Keratinocyte (primary cell): ENCODE measurements at regions not wholly inside any gene's neighbourhood (a gene's known extent, or its start where the extent isn't known, plus 50 kb on each side); places are given as distances from the start of the nearest gene placed in this dataset.

Source experiments
- DNase-seq: peaks from one replicate; pipeline ENCODE4 v3.0.0-alpha.2; 2011; ENCODE audit warnings: low read depth, missing footprints, low spot score
- FAIRE-seq: peaks from 2 replicates; lab custom pipeline; 2011; peaks lifted over from hg19 to GRCh38; lab: Jason Lieb, UNC
- H2AFZ ChIP-seq: 2 replicates; pipeline ENCODE4 v1.6.0; 2012; ENCODE audit warnings: low read length, control low read depth, inconsistent platforms; ENCODE audit not compliant: control insufficient read depth
- H3K27ac ChIP-seq: 2 replicates; pipeline ENCODE4 v1.5.1; 2011; ENCODE audit warnings: low read length; ENCODE audit not compliant: control insufficient read depth, insufficient read depth
- H3K27me3 ChIP-seq: 3 replicates; pipeline ENCODE4 v1.6.0; 2011; ENCODE audit warnings: low read length; ENCODE audit not compliant: control insufficient read depth, insufficient read depth; ENCODE audit errors: extremely low read depth
- H3K36me3 ChIP-seq, 2 experiments: 2 replicates in 1 of 2; 3 replicates in 1 of 2; pipeline ENCODE4 v1.5.1; 2011; ENCODE audit warnings: low read length in 2 of 2, mild to moderate bottlenecking in 1 of 2; ENCODE audit not compliant: control insufficient read depth in 2 of 2, insufficient read depth in 2 of 2; ENCODE audit errors: extremely low read depth in 1 of 2
- H3K4me1 ChIP-seq: 3 replicates; pipeline ENCODE4 v1.5.1; 2011; ENCODE audit warnings: low read length; ENCODE audit not compliant: control insufficient read depth, insufficient read depth; ENCODE audit errors: extremely low read depth
- H3K4me2 ChIP-seq: 3 replicates; pipeline ENCODE4 v1.6.0; 2011; ENCODE audit warnings: low read depth, low read length; ENCODE audit not compliant: control insufficient read depth, insufficient read depth; ENCODE audit errors: extremely low read depth
- H3K4me3 ChIP-seq, 3 experiments: fragments of 200-600 bp in 1 of 3; sonication (generic) in 1 of 3; 2 replicates in 2 of 3; 3 replicates in 1 of 3; pipeline ENCODE4 v1.5.1; 2011 to 2016; ENCODE audit warnings: low read length in 3 of 3, mild to moderate bottlenecking in 3 of 3, control low read depth in 2 of 3, inconsistent platforms in 1 of 3, low read depth in 1 of 3, mixed read lengths in 1 of 3, mixed run types in 1 of 3, moderate library complexity in 1 of 3; ENCODE audit not compliant: control insufficient read depth in 2 of 3, insufficient read depth in 2 of 3; ENCODE audit errors: extremely low read depth in 1 of 3
- H3K79me2 ChIP-seq: 2 replicates; pipeline ENCODE4 v1.6.0; 2012; ENCODE audit warnings: low read length; ENCODE audit not compliant: control insufficient read depth, insufficient read depth
- H3K9ac ChIP-seq: 3 replicates; pipeline ENCODE4 v1.6.0; 2011; ENCODE audit warnings: low read length; ENCODE audit not compliant: control insufficient read depth, insufficient read depth; ENCODE audit errors: extremely low read depth
- H3K9me1 ChIP-seq: 3 replicates; pipeline ENCODE4 v1.6.0; 2011; ENCODE audit warnings: low read length; ENCODE audit not compliant: control insufficient read depth, insufficient read depth; ENCODE audit errors: extremely low read depth
- H3K9me3 ChIP-seq: 2 replicates; pipeline ENCODE4 v1.5.1; 2012; ENCODE audit warnings: low read depth, low read length; ENCODE audit not compliant: control insufficient read depth
- H4K20me1 ChIP-seq: 3 replicates; pipeline ENCODE4 v1.6.0; 2011; ENCODE audit warnings: low read length; ENCODE audit not compliant: control insufficient read depth, insufficient read depth; ENCODE audit errors: extremely low read depth
- CTCF ChIP-seq, 3 experiments: IDR thresholded peaks in 1 of 3; conservative IDR thresholded peaks in 1 of 3; optimal IDR thresholded peaks in 1 of 3; 2 replicates in 2 of 3; 3 replicates in 1 of 3; pipeline versions ENCODE3 to v1.5.1; 2011; ENCODE audit warnings: low read length in 3 of 3, mild to moderate bottlenecking in 3 of 3, moderate library complexity in 2 of 3, control low read depth in 1 of 3, inconsistent platforms in 1 of 3; ENCODE audit not compliant: insufficient read depth in 2 of 3; ENCODE audit errors: extremely low read depth in 1 of 3
- EZH2 ChIP-seq: IDR thresholded peaks from one replicate; pipeline ENCODE4 v1.6.1; 2012; ENCODE audit warnings: inconsistent platforms, mild to moderate bottlenecking, low read length, moderate library complexity
- dilution Hi-C: fragments of 300-500 bp; cut with MboI; formaldehyde crosslinking; loops from one replicate; pipeline ENCODE4 v1.7.0; 2020; ENCODE audit warnings: low sequenced_read_pairs; ENCODE audit not compliant: extremely low pct_ligation_motif_present

GRCh38 chr3:72273615-72274014 lies 488.7 kb upstream of the PROK2 start:
- Histone ChIP-seq H4K20me1 (no peaks in the 10 kb centered on the region), H2AFZ (no peak overlapping the region), H3K9me1 (no peaks in the 10 kb centered on the region), H3K4me3 (no peak overlapping the region), H3K79me2 (no peaks in the 10 kb centered on the region), H3K36me3 (no peaks in the 10 kb centered on the region), H3K9ac (no peak overlapping the region), H3K27me3 (peaks cover 11% of the 10 kb centered on the region), H3K9me3 (no peaks in the 10 kb centered on the region), H3K27ac (no peak overlapping the region), H3K4me1 (peaks cover 9% of the 10 kb centered on the region), H3K4me2 (no peak overlapping the region)
- dilution Hi-C loops = no loop called here
- TF ChIP-seq CTCF (optimal IDR thresholded peaks at IDR 0.05 in 1 of 3, IDR thresholded peaks at IDR 0.05 in 1 of 3, conservative IDR thresholded peaks at IDR 0.05 in 1 of 3; ENCODE audit: extremely low read depth in 1 of 3, insufficient read depth in 2 of 3, low read length in 3 of 3) (no peak), EZH2 (no peak)
- FAIRE-seq (no peak), DNase-seq (no peak)

- FAIRE-seq (no peak), DNase-seq (no peak)
- no peaks in the 10 kb centered on the region for H3K79me2 ChIP-seq
- peaks cover 9% of the 10 kb centered on the region for H3K4me1 ChIP-seq
- dilution Hi-C loops = no loop called here
- H3K4me3 ChIP-seq = no peak overlapping the region
- no peaks in the 10 kb centered on the region for H3K9me1 ChIP-seq
- TF ChIP-seq CTCF (optimal IDR thresholded peaks at IDR 0.05 in 1 of 3, IDR thresholded peaks at IDR 0.05 in 1 of 3, conservative IDR thresholded peaks at IDR 0.05 in 1 of 3; ENCODE audit: extremely low read depth in 1 of 3, insufficient read depth in 2 of 3, low read length in 3 of 3) = no peak
- no peak for TF ChIP-seq EZH2
- no peak overlapping the region for H3K9ac ChIP-seq
- no peaks in the 10 kb centered on the region for H3K9me3 ChIP-seq
- H3K36me3 ChIP-seq = no peaks in the 10 kb centered on the region
- no peak overlapping the region for H3K4me2 ChIP-seq
- no peak overlapping the region for H2AFZ ChIP-seq
- peaks cover 11% of the 10 kb centered on the region for H3K27me3 ChIP-seq
- no peaks in the 10 kb centered on the region for H4K20me1 ChIP-seq
- H3K27ac ChIP-seq = no peak overlapping the region
Observed at GRCh38 chr3:72272356-72272755, 487.4 kb upstream of the PROK2 start.
